ENCODE measurements at regions not wholly inside any gene's neighbourhood (a gene's known extent, or its start where the extent isn't known, plus 50 kb on each side); places are given as distances from the start of the nearest gene placed in this dataset.

- TF ChIP-seq, protein P1, sequence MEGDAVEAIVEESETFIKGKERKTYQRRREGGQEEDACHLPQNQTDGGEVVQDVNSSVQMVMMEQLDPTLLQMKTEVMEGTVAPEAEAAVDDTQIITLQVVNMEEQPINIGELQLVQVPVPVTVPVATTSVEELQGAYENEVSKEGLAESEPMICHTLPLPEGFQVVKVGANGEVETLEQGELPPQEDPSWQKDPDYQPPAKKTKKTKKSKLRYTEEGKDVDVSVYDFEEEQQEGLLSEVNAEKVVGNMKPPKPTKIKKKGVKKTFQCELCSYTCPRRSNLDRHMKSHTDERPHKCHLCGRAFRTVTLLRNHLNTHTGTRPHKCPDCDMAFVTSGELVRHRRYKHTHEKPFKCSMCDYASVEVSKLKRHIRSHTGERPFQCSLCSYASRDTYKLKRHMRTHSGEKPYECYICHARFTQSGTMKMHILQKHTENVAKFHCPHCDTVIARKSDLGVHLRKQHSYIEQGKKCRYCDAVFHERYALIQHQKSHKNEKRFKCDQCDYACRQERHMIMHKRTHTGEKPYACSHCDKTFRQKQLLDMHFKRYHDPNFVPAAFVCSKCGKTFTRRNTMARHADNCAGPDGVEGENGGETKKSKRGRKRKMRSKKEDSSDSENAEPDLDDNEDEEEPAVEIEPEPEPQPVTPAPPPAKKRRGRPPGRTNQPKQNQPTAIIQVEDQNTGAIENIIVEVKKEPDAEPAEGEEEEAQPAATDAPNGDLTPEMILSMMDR (IDR thresholded peaks at IDR 0.05; ENCODE audit: poor library complexity, severe bottlenecking), result no peak
- Histone ChIP-seq H3K27ac (ENCODE audit: poor library complexity, severe bottlenecking) (no peak overlapping the region), H3K9me3 (ENCODE audit: severe bottlenecking) (no peaks in the 10 kb centered on the region), H3K27me3 (ENCODE audit: insufficient read depth, poor library complexity, severe bottlenecking) (no peaks in the 10 kb centered on the region), H3K4me1 (ENCODE audit: insufficient read depth, poor library complexity, severe bottlenecking) (no peaks in the 10 kb centered on the region), H3K4me3 (ENCODE audit: severe bottlenecking) (no peak overlapping the region), H3K36me3 (ENCODE audit: low read depth) (no peaks in the 10 kb centered on the region)
- DNase-seq (ENCODE audit: low spot score) (no peak), ATAC-seq (ENCODE audit: low read depth) (no peak)
Observed at GRCh38 chr7:125122173-125122572, 192.5 kb upstream of the POT1 start.

DNA sequence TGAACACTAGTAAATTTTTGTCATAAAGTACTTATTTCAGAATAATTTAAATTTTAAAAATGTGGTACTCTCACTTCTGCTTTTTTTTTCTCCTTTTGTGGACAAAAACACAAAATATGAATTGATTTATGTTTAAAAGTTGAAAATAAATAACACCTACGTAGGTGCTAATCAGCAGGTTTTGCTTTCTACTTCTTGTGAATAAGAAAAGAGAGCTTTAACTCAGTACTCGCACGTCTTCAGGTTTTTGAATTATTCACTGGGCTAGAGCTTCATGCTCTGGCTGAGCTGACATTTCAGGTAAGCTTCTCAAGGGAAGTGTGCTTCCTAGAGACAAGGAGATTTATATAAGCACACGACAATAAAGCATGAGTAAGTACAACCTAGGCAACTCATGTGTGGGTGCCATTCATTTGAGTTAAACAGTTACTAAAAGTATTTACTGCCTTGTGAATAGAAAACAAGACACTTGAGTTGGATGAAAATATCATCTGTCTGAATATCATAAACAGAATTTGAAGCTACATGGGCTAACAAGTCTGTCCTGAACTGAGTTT, 190.0 kb upstream of the POT1 start:
- Histone ChIP-seq H3K4me3 (ENCODE audit: severe bottlenecking) (no peak overlapping the region), H3K27me3 (ENCODE audit: insufficient read depth, poor library complexity, severe bottlenecking) (no peaks in the 10 kb centered on the region), H3K36me3 (ENCODE audit: low read depth) (no peaks in the 10 kb centered on the region), H3K9me3 (ENCODE audit: severe bottlenecking) (no peaks in the 10 kb centered on the region), H3K4me1 (ENCODE audit: insufficient read depth, poor library complexity, severe bottlenecking) (no peaks in the 10 kb centered on the region), H3K27ac (ENCODE audit: poor library complexity, severe bottlenecking) (no peak overlapping the region)
- ATAC-seq (ENCODE audit: low read depth) (no peak), DNase-seq (ENCODE audit: low spot score) (no peak)
- TF ChIP-seq, protein P1 (IDR thresholded peaks at IDR 0.05; ENCODE audit: poor library complexity, severe bottlenecking), result no peak

GRCh38 chr7:125118444-125118843, 188.8 kb upstream of the POT1 start:
- no peak overlapping the region for H3K27ac ChIP-seq (ENCODE audit: poor library complexity, severe bottlenecking)
- H3K4me1 ChIP-seq (ENCODE audit: insufficient read depth, poor library complexity, severe bottlenecking), result no peaks in the 10 kb centered on the region
- H3K4me3 ChIP-seq (ENCODE audit: severe bottlenecking), result no peak overlapping the region
- peak; percentile 66; the same call in 2 of the 3 replicates for ATAC-seq (ENCODE audit: low read depth)
- TF ChIP-seq, protein P1 (IDR thresholded peaks at IDR 0.05; ENCODE audit: poor library complexity, severe bottlenecking), result no peak
- DNase-seq (ENCODE audit: low spot score), result no peak
- no peaks in the 10 kb centered on the region for H3K27me3 ChIP-seq (ENCODE audit: insufficient read depth, poor library complexity, severe bottlenecking)
- no peaks in the 10 kb centered on the region for H3K36me3 ChIP-seq (ENCODE audit: low read depth)
- H3K9me3 ChIP-seq (ENCODE audit: severe bottlenecking), result no peaks in the 10 kb centered on the region

DNA sequence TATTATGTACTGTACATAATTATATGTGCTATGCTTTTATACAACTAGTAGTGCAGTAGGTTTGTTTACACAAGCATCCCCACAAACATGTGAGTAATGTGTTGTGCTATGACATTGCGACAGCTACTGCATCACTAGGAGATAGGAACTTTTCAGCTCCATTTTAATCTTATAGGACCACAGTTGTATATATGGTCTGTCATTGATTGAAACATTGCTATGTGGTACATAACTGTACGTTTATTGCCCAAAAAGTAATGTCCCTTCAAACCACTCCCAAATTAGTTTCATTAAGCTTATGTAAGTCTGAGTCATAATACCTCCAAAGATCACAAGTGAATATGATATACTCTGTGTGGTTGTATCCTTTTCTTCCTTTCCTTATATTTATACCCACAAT, 183.2 kb upstream of the POT1 start:
- TF ChIP-seq, protein P1 (IDR thresholded peaks at IDR 0.05; ENCODE audit: poor library complexity, severe bottlenecking), result no peak
- no peaks in the 10 kb centered on the region for H3K9me3 ChIP-seq (ENCODE audit: severe bottlenecking)
- H3K27ac ChIP-seq (ENCODE audit: poor library complexity, severe bottlenecking), result no peak overlapping the region
- H3K4me3 ChIP-seq (ENCODE audit: severe bottlenecking), result no peak overlapping the region
- no peaks in the 10 kb centered on the region for H3K4me1 ChIP-seq (ENCODE audit: insufficient read depth, poor library complexity, severe bottlenecking)
- ATAC-seq (ENCODE audit: low read depth), result peak; percentile 55; the same call in 1 of the 3 replicates
- no peak for DNase-seq (ENCODE audit: low spot score)
- H3K36me3 ChIP-seq (ENCODE audit: low read depth), result no peaks in the 10 kb centered on the region
- no peaks in the 10 kb centered on the region for H3K27me3 ChIP-seq (ENCODE audit: insufficient read depth, poor library complexity, severe bottlenecking)

GRCh38 chr7:125099519-125099918, 169.9 kb upstream of the POT1 start:
- Histone ChIP-seq H3K9me3 (ENCODE audit: severe bottlenecking) (no peaks in the 10 kb centered on the region), H3K36me3 (ENCODE audit: low read depth) (no peaks in the 10 kb centered on the region), H3K27me3 (ENCODE audit: insufficient read depth, poor library complexity, severe bottlenecking) (no peaks in the 10 kb centered on the region), H3K4me1 (ENCODE audit: insufficient read depth, poor library complexity, severe bottlenecking) (no peaks in the 10 kb centered on the region), H3K27ac (ENCODE audit: poor library complexity, severe bottlenecking) (no peak overlapping the region), H3K4me3 (ENCODE audit: severe bottlenecking) (no peak overlapping the region)
- DNase-seq (ENCODE audit: low spot score) (no peak), ATAC-seq (ENCODE audit: low read depth) (no peak)
- TF ChIP-seq, protein P1 (IDR thresholded peaks at IDR 0.05; ENCODE audit: poor library complexity, severe bottlenecking), result no peak
